A549 (cell line): ENCODE measurements at regions not wholly inside any gene's neighbourhood (a gene's known extent, or its start where the extent isn't known, plus 50 kb on each side); places are given as distances from the start of the nearest gene placed in this dataset.

ENCODE experiments used
- ATAC-seq, 2 experiments: fragments of 200-7000 bp in 1 of 2; fragments of >200 bp in 1 of 2; cut with Nextera tagmentation in 1 of 2; cut with Tn5 transposase in 1 of 2; 3 replicates each; pipeline versions ENCODE4 v1.8.0 to v1.9.1; 2018 to 2020; ENCODE audit warnings: mild to moderate bottlenecking in 1 of 2, moderate library complexity in 1 of 2
- CTCF ChIA-PET: fragments of 300-600 bp; sonication (Branson Sonifier 250); formaldehyde crosslinking; extraction: SDS; loops from one replicate; lab custom pipeline; 2021; ENCODE audit warnings: antibody characterized with exemption, inconsistent platforms; lab: Yijun Ruan, JAX
- POLR2A ChIA-PET: fragments of 350-600 bp; formaldehyde crosslinking; extraction: SDS; loops from one replicate; lab custom pipeline; 2021; ENCODE audit warnings: antibody characterized with exemption, inconsistent platforms; lab: Yijun Ruan, JAX
- DNase-seq, 2 experiments: peaks; one replicate each; pipeline versions ENCODE4 v3.0.0 to v3.0.0-alpha.2; 2011 to 2016; ENCODE audit warnings: low read depth in 1 of 2, low spot score in 1 of 2
- FAIRE-seq: peaks from 2 replicates; lab custom pipeline; 2011; peaks lifted over from hg19 to GRCh38; lab: Jason Lieb, UNC
- H3K27ac ChIP-seq, 2 experiments: fragments of >200 bp; sonication (Bioruptor Twin); formaldehyde crosslinking; 3 replicates each; pipeline ENCODE4 v1.5.1; 2016 to 2017
- H3K4me1 ChIP-seq: fragments of >200 bp; sonication (Bioruptor Twin); formaldehyde crosslinking; 3 replicates; pipeline ENCODE4 v1.6.1; 2016
- H3K4me2 ChIP-seq: fragments of >200 bp; sonication (Bioruptor Twin); formaldehyde crosslinking; 3 replicates; pipeline ENCODE4 v1.6.1; 2016
- H3K4me3 ChIP-seq: fragments of >200 bp; sonication (Bioruptor Twin); formaldehyde crosslinking; 3 replicates; pipeline ENCODE4 v1.5.1; 2016
- H3K9me3 ChIP-seq: fragments of >200 bp; sonication (Bioruptor Twin); formaldehyde crosslinking; 3 replicates; pipeline ENCODE4 v1.6.1; 2016
- CBX8 ChIP-seq: fragments of 200-600 bp; sonication (generic); IDR thresholded peaks from 2 replicates; pipeline ENCODE4 v1.6.1; 2016
- CEBPB ChIP-seq, 2 experiments: fragments of >200 bp in 1 of 2; sonication (Bioruptor Twin) in 1 of 2; formaldehyde crosslinking in 1 of 2; IDR thresholded peaks; 2 replicates each; pipeline ENCODE4 v1.6.1; 2012 to 2016
- CHD2 ChIP-seq: fragments of 150-350 bp; IDR thresholded peaks from 2 replicates; pipeline ENCODE4 v1.6.1; 2014; ENCODE audit warnings: low read length; ENCODE audit not compliant: partially characterized antibody
- CHD4 ChIP-seq: fragments of 200-600 bp; sonication (generic); IDR thresholded peaks from 2 replicates; pipeline ENCODE4 v1.6.1; 2016; ENCODE audit warnings: antibody characterized with exemption, mild to moderate bottlenecking, borderline replicate concordance
- EHF ChIP-seq: fragments of 250-450 bp; sonication (Bioruptor Pico); IDR thresholded peaks from 2 replicates; pipeline ENCODE4 v1.5.0; 2020; ENCODE audit warnings: mild to moderate bottlenecking
- EHMT2 ChIP-seq: fragments of 200-600 bp; sonication (generic); IDR thresholded peaks from 2 replicates; pipeline ENCODE4 v1.6.1; 2016; ENCODE audit warnings: antibody characterized with exemption, low read depth, mild to moderate bottlenecking, moderate library complexity
- EP300 ChIP-seq, 2 experiments: fragments of >200 bp; sonication (Bioruptor Twin); formaldehyde crosslinking; IDR thresholded peaks; 2 replicates in 1 of 2; 3 replicates in 1 of 2; pipeline ENCODE4 v1.6.1; 2016 to 2017
- ESRRA ChIP-seq: fragments of 150-350 bp; IDR thresholded peaks from 2 replicates; pipeline ENCODE4 v1.6.1; 2014; ENCODE audit warnings: mild to moderate bottlenecking, low read length, borderline replicate concordance
- FOSL2 ChIP-seq, 2 experiments: fragments of 450-650 bp in 1 of 2; fragments of >200 bp in 1 of 2; sonication (Bioruptor Twin) in 1 of 2; formaldehyde crosslinking; IDR thresholded peaks; 2 replicates each; pipeline versions ENCODE4 v1.5.0 to v1.6.1; 2016 to 2020; ENCODE audit warnings: mild to moderate bottlenecking in 1 of 2, moderate library complexity in 1 of 2
- GATA3 ChIP-seq: IDR thresholded peaks from 2 replicates; pipeline ENCODE4 v1.6.1; 2012; ENCODE audit warnings: borderline replicate concordance
- HOXA7 ChIP-seq: fragments of 250-450 bp; sonication (Bioruptor Pico); IDR thresholded peaks from 2 replicates; pipeline ENCODE4 v1.5.0; 2020; ENCODE audit warnings: mild to moderate bottlenecking, moderate library complexity
- JUN ChIP-seq, 2 experiments: fragments of >200 bp; sonication (Bioruptor Twin); formaldehyde crosslinking; IDR thresholded peaks; 2 replicates in 1 of 2; 3 replicates in 1 of 2; pipeline ENCODE4 v1.6.1; 2016 to 2017
- KDM5A ChIP-seq: fragments of 200-600 bp; sonication (generic); IDR thresholded peaks from 2 replicates; pipeline ENCODE4 v1.6.1; 2016; ENCODE audit warnings: antibody characterized with exemption, mild to moderate bottlenecking
- MAFK ChIP-seq: fragments of 450-650 bp; IDR thresholded peaks from 2 replicates; pipeline ENCODE4 v1.6.1; 2014; ENCODE audit not compliant: partially characterized antibody
- MAX ChIP-seq: IDR thresholded peaks from 2 replicates; pipeline ENCODE4 v1.6.1; 2012
- NPAS2 ChIP-seq: fragments of 250-450 bp; sonication (Bioruptor Pico); IDR thresholded peaks from 2 replicates; pipeline ENCODE4 v1.8.0; 2022; ENCODE audit warnings: mild to moderate bottlenecking, moderate library complexity, borderline replicate concordance
- NR3C1 ChIP-seq: fragments of >200 bp; sonication (Bioruptor Twin); formaldehyde crosslinking; IDR thresholded peaks from 3 replicates; pipeline ENCODE4 v1.6.1; 2017
- PHF8 ChIP-seq: fragments of 200-600 bp; sonication (generic); IDR thresholded peaks from 2 replicates; pipeline ENCODE4 v1.6.1; 2016; ENCODE audit warnings: low read depth, mild to moderate bottlenecking, antibody characterized with exemption, moderate library complexity, borderline replicate concordance
- POLR2A ChIP-seq: IDR thresholded peaks from 2 replicates; pipeline ENCODE4 v1.6.1; 2012; ENCODE audit warnings: mild to moderate bottlenecking, low read length
- SMC3 ChIP-seq: fragments of >200 bp; sonication (Bioruptor Twin); formaldehyde crosslinking; IDR thresholded peaks from 3 replicates; pipeline ENCODE4 v1.6.1; 2018; ENCODE audit warnings: inconsistent platforms
- SREBF2 ChIP-seq: fragments of 450-650 bp; IDR thresholded peaks from 2 replicates; pipeline ENCODE4 v1.6.1; 2014; ENCODE audit warnings: mild to moderate bottlenecking, moderate library complexity
- ZFP36 ChIP-seq: fragments of 450-650 bp; IDR thresholded peaks from 2 replicates; pipeline ENCODE4 v1.6.1; 2014; ENCODE audit warnings: borderline replicate concordance; ENCODE audit not compliant: partially characterized antibody
- ZSCAN20 ChIP-seq: fragments of 250-450 bp; sonication (Bioruptor Pico); IDR thresholded peaks from 2 replicates; pipeline ENCODE4 v1.8.0; 2022; ENCODE audit warnings: mild to moderate bottlenecking, moderate library complexity
- WGBS: methylation state at CpG from one replicate; pipeline ENCODE4 v1.1.6; 2017; ENCODE audit errors: missing lambda C conversion rate; 5-methylcytosine and 5-hydroxymethylcytosine counted together
- TF ChIP-seq, protein P1 (sequence below): fragments of 200-600 bp; sonication (generic); IDR thresholded peaks from 2 replicates; pipeline ENCODE4 v1.6.1; 2016; ENCODE audit warnings: antibody characterized with exemption, mild to moderate bottlenecking, moderate library complexity
- TF ChIP-seq, protein P2 (sequence below): fragments of 150-350 bp; IDR thresholded peaks from 2 replicates; pipeline ENCODE4 v1.6.1; 2014; ENCODE audit warnings: low read depth, mild to moderate bottlenecking, low read length
- TF ChIP-seq, protein P3 (sequence below): fragments of 250-450 bp; sonication (Bioruptor Pico); IDR thresholded peaks from 2 replicates; pipeline ENCODE4 v1.5.0; 2020; ENCODE audit warnings: low read depth, mild to moderate bottlenecking, moderate library complexity
- TF ChIP-seq, protein P4 (sequence below): fragments of >200 bp; sonication (Bioruptor Twin); formaldehyde crosslinking; IDR thresholded peaks from 3 replicates; pipeline ENCODE4 v1.5.1; 2016

- 76% methylated on average over 9 of the region's 9 CpGs for WGBS
- Histone ChIP-seq H3K9me3 (peaks cover 8% of the 10 kb centered on the region; the same call in 1 of the 3 replicates), H3K4me3 (no peak overlapping the region), H3K4me2 (no peak overlapping the region), H3K4me1 (peaks cover 20% of the 10 kb centered on the region), H3K27ac (no peak overlapping the region)
- no peak for ATAC-seq
- POLR2A ChIA-PET: interaction anchor here (2.8 kb wide), 1 partner anchor 69 kb away, joined by 13 read pairs; no protein-coding TSS in a partner anchor
- no peak for FAIRE-seq
- CTCF ChIA-PET: interaction anchor here (1.3 to 4.1 kb wide), 8 partner anchors 9 to 437 kb away, joined by 5 to 37 read pairs (median 20); no protein-coding TSS in a partner anchor
- no peak for DNase-seq
- TF ChIP-seq ZFP36: no peak
- no peak for TF ChIP-seq ESRRA
- no peak for TF ChIP-seq ZSCAN20 (CRISPR knock-in tag)
- TF ChIP-seq NPAS2 (CRISPR knock-in tag): no peak
- TF ChIP-seq PHF8: no peak
- TF ChIP-seq EP300 (IDR thresholded peaks at IDR 0.05): no peak
- TF ChIP-seq KDM5A: no peak
- TF ChIP-seq, protein P1, sequence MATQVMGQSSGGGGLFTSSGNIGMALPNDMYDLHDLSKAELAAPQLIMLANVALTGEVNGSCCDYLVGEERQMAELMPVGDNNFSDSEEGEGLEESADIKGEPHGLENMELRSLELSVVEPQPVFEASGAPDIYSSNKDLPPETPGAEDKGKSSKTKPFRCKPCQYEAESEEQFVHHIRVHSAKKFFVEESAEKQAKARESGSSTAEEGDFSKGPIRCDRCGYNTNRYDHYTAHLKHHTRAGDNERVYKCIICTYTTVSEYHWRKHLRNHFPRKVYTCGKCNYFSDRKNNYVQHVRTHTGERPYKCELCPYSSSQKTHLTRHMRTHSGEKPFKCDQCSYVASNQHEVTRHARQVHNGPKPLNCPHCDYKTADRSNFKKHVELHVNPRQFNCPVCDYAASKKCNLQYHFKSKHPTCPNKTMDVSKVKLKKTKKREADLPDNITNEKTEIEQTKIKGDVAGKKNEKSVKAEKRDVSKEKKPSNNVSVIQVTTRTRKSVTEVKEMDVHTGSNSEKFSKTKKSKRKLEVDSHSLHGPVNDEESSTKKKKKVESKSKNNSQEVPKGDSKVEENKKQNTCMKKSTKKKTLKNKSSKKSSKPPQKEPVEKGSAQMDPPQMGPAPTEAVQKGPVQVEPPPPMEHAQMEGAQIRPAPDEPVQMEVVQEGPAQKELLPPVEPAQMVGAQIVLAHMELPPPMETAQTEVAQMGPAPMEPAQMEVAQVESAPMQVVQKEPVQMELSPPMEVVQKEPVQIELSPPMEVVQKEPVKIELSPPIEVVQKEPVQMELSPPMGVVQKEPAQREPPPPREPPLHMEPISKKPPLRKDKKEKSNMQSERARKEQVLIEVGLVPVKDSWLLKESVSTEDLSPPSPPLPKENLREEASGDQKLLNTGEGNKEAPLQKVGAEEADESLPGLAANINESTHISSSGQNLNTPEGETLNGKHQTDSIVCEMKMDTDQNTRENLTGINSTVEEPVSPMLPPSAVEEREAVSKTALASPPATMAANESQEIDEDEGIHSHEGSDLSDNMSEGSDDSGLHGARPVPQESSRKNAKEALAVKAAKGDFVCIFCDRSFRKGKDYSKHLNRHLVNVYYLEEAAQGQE: no peak
- TF ChIP-seq HOXA7 (CRISPR knock-in tag): no peak
- no peak for TF ChIP-seq FOSL2 (IDR thresholded peaks at IDR 0.05)
- no peak for TF ChIP-seq FOSL2 (CRISPR knock-in tag; IDR thresholded peaks at IDR 0.05)
- no peak for TF ChIP-seq CBX8
- TF ChIP-seq JUN (IDR thresholded peaks at IDR 0.05): no peak
- TF ChIP-seq, protein P2, sequence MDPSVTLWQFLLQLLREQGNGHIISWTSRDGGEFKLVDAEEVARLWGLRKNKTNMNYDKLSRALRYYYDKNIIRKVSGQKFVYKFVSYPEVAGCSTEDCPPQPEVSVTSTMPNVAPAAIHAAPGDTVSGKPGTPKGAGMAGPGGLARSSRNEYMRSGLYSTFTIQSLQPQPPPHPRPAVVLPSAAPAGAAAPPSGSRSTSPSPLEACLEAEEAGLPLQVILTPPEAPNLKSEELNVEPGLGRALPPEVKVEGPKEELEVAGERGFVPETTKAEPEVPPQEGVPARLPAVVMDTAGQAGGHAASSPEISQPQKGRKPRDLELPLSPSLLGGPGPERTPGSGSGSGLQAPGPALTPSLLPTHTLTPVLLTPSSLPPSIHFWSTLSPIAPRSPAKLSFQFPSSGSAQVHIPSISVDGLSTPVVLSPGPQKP: no peak
- no peak for TF ChIP-seq MAFK
- TF ChIP-seq SMC3: no peak
- TF ChIP-seq SREBF2: no peak
These were observed 113.6 kb upstream of the KIF26B start for GRCh38 chr1:245041058-245041698.

- Histone ChIP-seq H3K4me2 (no peak overlapping the region), H3K9me3 (peaks cover 8% of the 10 kb centered on the region; the same call in 1 of the 3 replicates), H3K4me3 (no peak overlapping the region), H3K4me1 (peaks cover 6% of the 10 kb centered on the region; the same call in 1 of the 3 replicates), H3K27ac (no peak overlapping the region)
- TF ChIP-seq MAX: no peak
- TF ChIP-seq EHMT2: no peak
- TF ChIP-seq POLR2A: no peak
- TF ChIP-seq CEBPB (IDR thresholded peaks at IDR 0.05): no peak
- no peak for TF ChIP-seq ZFP36
- TF ChIP-seq, protein P3, sequence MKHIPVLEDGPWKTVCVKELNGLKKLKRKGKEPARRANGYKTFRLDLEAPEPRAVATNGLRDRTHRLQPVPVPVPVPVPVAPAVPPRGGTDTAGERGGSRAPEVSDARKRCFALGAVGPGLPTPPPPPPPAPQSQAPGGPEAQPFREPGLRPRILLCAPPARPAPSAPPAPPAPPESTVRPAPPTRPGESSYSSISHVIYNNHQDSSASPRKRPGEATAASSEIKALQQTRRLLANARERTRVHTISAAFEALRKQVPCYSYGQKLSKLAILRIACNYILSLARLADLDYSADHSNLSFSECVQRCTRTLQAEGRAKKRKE (CRISPR knock-in tag): no peak
- TF ChIP-seq, protein P4, sequence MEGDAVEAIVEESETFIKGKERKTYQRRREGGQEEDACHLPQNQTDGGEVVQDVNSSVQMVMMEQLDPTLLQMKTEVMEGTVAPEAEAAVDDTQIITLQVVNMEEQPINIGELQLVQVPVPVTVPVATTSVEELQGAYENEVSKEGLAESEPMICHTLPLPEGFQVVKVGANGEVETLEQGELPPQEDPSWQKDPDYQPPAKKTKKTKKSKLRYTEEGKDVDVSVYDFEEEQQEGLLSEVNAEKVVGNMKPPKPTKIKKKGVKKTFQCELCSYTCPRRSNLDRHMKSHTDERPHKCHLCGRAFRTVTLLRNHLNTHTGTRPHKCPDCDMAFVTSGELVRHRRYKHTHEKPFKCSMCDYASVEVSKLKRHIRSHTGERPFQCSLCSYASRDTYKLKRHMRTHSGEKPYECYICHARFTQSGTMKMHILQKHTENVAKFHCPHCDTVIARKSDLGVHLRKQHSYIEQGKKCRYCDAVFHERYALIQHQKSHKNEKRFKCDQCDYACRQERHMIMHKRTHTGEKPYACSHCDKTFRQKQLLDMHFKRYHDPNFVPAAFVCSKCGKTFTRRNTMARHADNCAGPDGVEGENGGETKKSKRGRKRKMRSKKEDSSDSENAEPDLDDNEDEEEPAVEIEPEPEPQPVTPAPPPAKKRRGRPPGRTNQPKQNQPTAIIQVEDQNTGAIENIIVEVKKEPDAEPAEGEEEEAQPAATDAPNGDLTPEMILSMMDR: no peak
- TF ChIP-seq CHD2: no peak
- no peak for TF ChIP-seq EHF (CRISPR knock-in tag)
- TF ChIP-seq GATA3: no peak
- TF ChIP-seq NR3C1: no peak
- no peak for TF ChIP-seq CHD4
- ChIA-PET CTCF (no interaction called here), POLR2A (no interaction called here)
- no peak for DNase-seq
- ATAC-seq: no peak
- no peak for FAIRE-seq
- 63% methylated on average over 3 of the region's 3 CpGs for WGBS
These were observed 115.6 kb upstream of the KIF26B start for GRCh38 chr1:245039196-245039595.
